H1 (cell line): ENCODE measurements at regions not wholly inside any gene's neighbourhood (a gene's known extent, or its start where the extent isn't known, plus 50 kb on each side); places are given as distances from the start of the nearest gene placed in this dataset.

Source experiments
- CTCF ChIA-PET: fragments of 300-600 bp; sonication (Branson Sonifier 250); formaldehyde crosslinking; loops from one replicate; lab custom pipeline; 2021; ENCODE audit not compliant: partially characterized antibody; lab: Charles Lee
- POLR2A ChIA-PET: fragments of 300-600 bp; sonication (Branson Sonifier 250); formaldehyde crosslinking; loops from one replicate; lab custom pipeline; 2021; ENCODE audit warnings: inconsistent platforms; ENCODE audit not compliant: partially characterized antibody; lab: Charles Lee
- DNase-seq, 2 experiments: peaks; one replicate each; pipeline versions ENCODE4 v3.0.0 to v3.0.0-alpha.2; 2010 to 2022; ENCODE audit warnings: low spot score in 2 of 2, low read depth in 1 of 2, mixed read lengths in 1 of 2
- FAIRE-seq: peaks from 2 replicates; lab custom pipeline; 2011; peaks lifted over from hg19 to GRCh38; lab: Jason Lieb, UNC
- H2AFZ ChIP-seq: 2 replicates; pipeline ENCODE4 v1.8.1; 2012; ENCODE audit warnings: low read length, inconsistent platforms
- H2AK5ac ChIP-seq: 2 replicates; pipeline ENCODE4 v1.6.1; 2013; ENCODE audit warnings: low read depth, low read length
- H2BK120ac ChIP-seq: replicated peaks from 2 replicates; pipeline ENCODE3; 2013; ENCODE audit warnings: low read depth, low read length, inconsistent platforms
- H2BK12ac ChIP-seq: 2 replicates; pipeline ENCODE4 v1.6.1; 2013; ENCODE audit warnings: low read depth, low read length
- H2BK15ac ChIP-seq: 2 replicates; pipeline ENCODE4 v1.6.1; 2013; ENCODE audit warnings: low read length
- H2BK20ac ChIP-seq: 2 replicates; pipeline ENCODE4 v1.6.1; 2013; ENCODE audit warnings: low read length
- H2BK5ac ChIP-seq: 2 replicates; pipeline ENCODE4 v1.6.1; 2013; ENCODE audit warnings: low read depth, low read length
- H3K14ac ChIP-seq: 2 replicates; pipeline ENCODE4 v1.6.1; 2013; ENCODE audit warnings: inconsistent platforms; ENCODE audit not compliant: insufficient read length
- H3K18ac ChIP-seq: 2 replicates; pipeline ENCODE4 v1.6.1; 2013; ENCODE audit warnings: low read length; ENCODE audit errors: extremely low read depth
- H3K23ac ChIP-seq: 2 replicates; pipeline ENCODE4 v1.6.1; 2013; ENCODE audit warnings: inconsistent platforms; ENCODE audit not compliant: insufficient read length
- H3K23me2 ChIP-seq: 2 replicates; pipeline ENCODE4 v1.6.1; 2013; ENCODE audit warnings: low read depth, low read length
- H3K27ac ChIP-seq: 2 replicates; pipeline ENCODE4 v1.6.1; 2011; ENCODE audit warnings: low read depth, low read length, inconsistent platforms
- H3K27me3 ChIP-seq, 4 experiments: replicated peaks in 1 of 4; 1 replicate in 1 of 4; 2 replicates in 3 of 4; pipeline versions ENCODE4 v1.6.1 to v1.8.1; 2011 to 2013; ENCODE audit warnings: low read length in 3 of 4, mild to moderate bottlenecking in 3 of 4, inconsistent platforms in 2 of 4, mixed read lengths in 2 of 4, moderate library complexity in 1 of 4; ENCODE audit not compliant: control insufficient read depth in 3 of 4, insufficient read depth in 3 of 4; ENCODE audit errors: extremely low read depth in 1 of 4
- H3K36me3 ChIP-seq, 4 experiments: 2 replicates each; pipeline versions ENCODE4 v1.6.1 to v1.8.1; 2011 to 2013; ENCODE audit warnings: mild to moderate bottlenecking in 4 of 4, low read length in 3 of 4, moderate library complexity in 2 of 4, control low read depth in 1 of 4, inconsistent platforms in 1 of 4; ENCODE audit not compliant: insufficient read depth in 4 of 4, control insufficient read depth in 2 of 4
- H3K4ac ChIP-seq: replicated peaks from 2 replicates; pipeline ENCODE3; 2013; ENCODE audit warnings: low read length, low read depth, mixed read lengths, inconsistent platforms; ENCODE audit not compliant: insufficient read length
- H3K4me1 ChIP-seq, 4 experiments: replicated peaks in 1 of 4; 1 replicate in 1 of 4; 2 replicates in 3 of 4; pipeline versions ENCODE4 v1.6.1 to v1.8.1; 2011 to 2013; ENCODE audit warnings: low read length in 3 of 4, inconsistent platforms in 2 of 4, mixed read lengths in 1 of 4; ENCODE audit not compliant: insufficient read depth in 4 of 4, control insufficient read depth in 3 of 4
- H3K4me2 ChIP-seq, 2 experiments: 2 replicates each; pipeline versions ENCODE4 v1.6.1 to v1.8.1; 2011 to 2013; ENCODE audit warnings: low read depth in 2 of 2, low read length in 2 of 2, control low read depth in 1 of 2, inconsistent platforms in 1 of 2, mild to moderate bottlenecking in 1 of 2; ENCODE audit not compliant: insufficient read depth in 1 of 2
- H3K4me3 ChIP-seq, 4 experiments: fragments of 200-600, 300-600 bp in 1 of 4; sonication (generic), shearing (Covaris generic), sonication (Bioruptor Twin) in 1 of 4; 2 replicates each; pipeline versions ENCODE4 v1.5.1 to v1.8.1; 2011 to 2016; ENCODE audit warnings: low read length in 4 of 4, low read depth in 3 of 4, control low read depth in 2 of 4, inconsistent platforms in 2 of 4, mild to moderate bottlenecking in 2 of 4, mixed read lengths in 1 of 4, moderate library complexity in 1 of 4; ENCODE audit not compliant: insufficient read depth in 2 of 4; ENCODE audit errors: extremely low read depth in 1 of 4
- H3K56ac ChIP-seq: replicated peaks from 2 replicates; pipeline ENCODE3; 2013; ENCODE audit warnings: low read depth, mild to moderate bottlenecking, mixed read lengths, low read length, inconsistent platforms; ENCODE audit not compliant: insufficient read length
- H3K79me1 ChIP-seq: 2 replicates; pipeline ENCODE4 v1.6.1; 2013; ENCODE audit warnings: low read depth, low read length, control low read depth
- H3K79me2 ChIP-seq, 2 experiments: 2 replicates each; pipeline versions ENCODE4 v1.6.1 to v1.8.1; 2012 to 2013; ENCODE audit warnings: low read length in 2 of 2, mild to moderate bottlenecking in 2 of 2, inconsistent platforms in 1 of 2; ENCODE audit not compliant: insufficient read depth in 2 of 2, control insufficient read depth in 1 of 2
- H3K9ac ChIP-seq, 4 experiments: replicated peaks in 1 of 4; 1 replicate in 1 of 4; 2 replicates in 3 of 4; pipeline versions ENCODE4 v1.6.1 to v1.8.1; 2011 to 2013; ENCODE audit warnings: low read depth in 3 of 4, low read length in 3 of 4, control low read depth in 2 of 4, mild to moderate bottlenecking in 2 of 4, moderate library complexity in 2 of 4, inconsistent platforms in 1 of 4; ENCODE audit errors: extremely low read depth in 1 of 4
- H3K9me3 ChIP-seq, 2 experiments: 2 replicates each; pipeline versions ENCODE4 v1.6.1 to v1.8.1; 2012 to 2013; ENCODE audit warnings: mild to moderate bottlenecking in 2 of 2, moderate library complexity in 2 of 2, control low read depth in 1 of 2, inconsistent platforms in 1 of 2, low read depth in 1 of 2, low read length in 1 of 2, mixed read lengths in 1 of 2; ENCODE audit not compliant: insufficient read depth in 2 of 2
- H4K20me1 ChIP-seq, 2 experiments: replicated peaks in 1 of 2; 2 replicates each; pipeline versions ENCODE3 to v1.8.1; 2011 to 2013; ENCODE audit warnings: inconsistent platforms in 2 of 2, low read length in 2 of 2, mild to moderate bottlenecking in 1 of 2; ENCODE audit not compliant: insufficient read depth in 2 of 2, control insufficient read depth in 1 of 2
- H4K5ac ChIP-seq: 2 replicates; pipeline ENCODE4 v1.6.1; 2013; ENCODE audit warnings: low read length, low read depth, mixed read lengths, inconsistent platforms; ENCODE audit not compliant: insufficient read length
- H4K8ac ChIP-seq: 2 replicates; pipeline ENCODE4 v1.8.0; 2013; ENCODE audit warnings: mild to moderate bottlenecking, moderate library complexity, low read length, inconsistent platforms; ENCODE audit not compliant: insufficient read depth; ENCODE audit errors: extremely low read depth
- H4K91ac ChIP-seq: replicated peaks from 2 replicates; pipeline ENCODE3; 2013; ENCODE audit warnings: low read length, mixed read lengths, inconsistent platforms; ENCODE audit not compliant: insufficient read length
- KDM1A ChIP-seq: fragments of 200-600, 300-600 bp; sonication (generic); IDR thresholded peaks from 2 replicates; pipeline ENCODE4 v1.7.1; 2016; ENCODE audit warnings: mild to moderate bottlenecking, low read length, borderline replicate concordance
- ZNF274 ChIP-seq: IDR thresholded peaks from 2 replicates; pipeline ENCODE4 v1.7.0; 2012; ENCODE audit warnings: low read length, borderline replicate concordance; ENCODE audit errors: extremely low read depth
- WGBS, 2 experiments: shearing (Covaris generic) in 1 of 2; methylation state at CpG; one replicate each; pipeline versions ENCODE4 v1.1.6 to v1.1.7; 2013 to 2015; ENCODE audit warnings: low lambda C conversion rate in 2 of 2, mixed read lengths in 2 of 2, inconsistent platforms in 1 of 2, low coverage in 1 of 2, missing lambda C conversion rate in 1 of 2; ENCODE audit not compliant: insufficient replicate concordance in 2 of 2, insufficient coverage in 1 of 2, insufficient read length in 1 of 2; ENCODE audit errors: extremely low coverage in 1 of 2, missing lambda C conversion rate in 1 of 2; 5-methylcytosine and 5-hydroxymethylcytosine counted together

GRCh38 chr5:43772458-43772763 lies 169.4 kb downstream of the NNT start:
- FAIRE-seq (no peak), DNase-seq (no peak)
- Histone ChIP-seq H4K8ac (no peak overlapping the region), H4K91ac (no peak overlapping the region), H3K56ac (no peak overlapping the region), H2BK15ac (no peak overlapping the region), H2BK20ac (no peak overlapping the region), H3K4me3 (no peak overlapping the region), H3K4ac (no peak overlapping the region), H3K79me2 (no peaks in the 10 kb centered on the region), H2AFZ (no peak overlapping the region), H4K5ac (no peak overlapping the region), H3K9ac (no peak overlapping the region), H3K9me3 (no peaks in the 10 kb centered on the region), H3K14ac (no peak overlapping the region), H2BK120ac (no peak overlapping the region), H3K18ac (no peak overlapping the region), H3K23me2 (no peaks in the 10 kb centered on the region), H3K4me2 (no peak overlapping the region), H3K27me3 (no peaks in the 10 kb centered on the region), H2BK12ac (no peak overlapping the region), H3K27ac (no peak overlapping the region), H2BK5ac (0 out of 2 replicates have a peak overlapping the region, but pooled peaks have one; percentile 8), H3K36me3 (no peaks in the 10 kb centered on the region; a peak in 1 of 8 replicates), H4K20me1 (no peaks in the 10 kb centered on the region), H3K79me1 (no peaks in the 10 kb centered on the region), H3K4me1 (peaks cover 0 to 6% (median 3%) of the 10 kb centered on the region in 4 experiments; a peak in 2 of 7 replicates), H3K23ac (no peak overlapping the region), H2AK5ac (no peak overlapping the region)
- WGBS, 2 experiments: 88% methylated on average over 1 of the region's 1 CpG; no CpG with 5 or more reads in 1 of the 2 experiments
- CTCF ChIA-PET: no interaction called here
- POLR2A ChIA-PET: no interaction called here
- TF ChIP-seq KDM1A: no peak
- TF ChIP-seq ZNF274: no peak
